OCI-LY1 (cell line): ENCODE measurements at regions not wholly inside any gene's neighbourhood (a gene's known extent, or its start where the extent isn't known, plus 50 kb on each side); places are given as distances from the start of the nearest gene placed in this dataset.
"Not testable (repeated sequence)": the region's sequence is repeated elsewhere in the genome, so short reads cannot be mapped to it uniquely, and the experiment has no call there.

Source experiments
- H2AFZ ChIP-seq: fragments of 200-600 bp; sonication (generic), shearing (Covaris generic); 2 replicates; pipeline ENCODE4 v1.6.0; 2014; ENCODE audit warnings: antibody characterized with exemption, mild to moderate bottlenecking, low read length
- H3F3A ChIP-seq: fragments of 200-600 bp; sonication (generic), shearing (Covaris generic); 2 replicates; pipeline ENCODE4 v1.6.0; 2014; ENCODE audit warnings: mild to moderate bottlenecking, antibody characterized with exemption, low read length, moderate library complexity; ENCODE audit not compliant: insufficient read depth
- H3K27ac ChIP-seq: fragments of 200-600 bp; sonication (generic); 2 replicates; pipeline ENCODE4 v1.5.1; 2014; ENCODE audit warnings: low read length, mixed run types, mild to moderate bottlenecking, low read depth; ENCODE audit not compliant: poor library complexity, severe bottlenecking
- H3K27me3 ChIP-seq: fragments of 200-600 bp; sonication (generic); 2 replicates; pipeline ENCODE4 v1.6.0; 2014; ENCODE audit warnings: antibody characterized with exemption, mild to moderate bottlenecking, low read length, moderate library complexity; ENCODE audit not compliant: insufficient read depth
- H3K36me3 ChIP-seq: fragments of 200-600 bp; sonication (generic); 2 replicates; pipeline ENCODE4 v1.6.1; 2014; ENCODE audit warnings: mild to moderate bottlenecking, antibody characterized with exemption, low read length, moderate library complexity, mixed read lengths; ENCODE audit not compliant: insufficient read depth
- H3K4me1 ChIP-seq: fragments of 200-600 bp; sonication (generic); 2 replicates; pipeline ENCODE4 v1.5.1; 2014; ENCODE audit warnings: mild to moderate bottlenecking, low read length, moderate library complexity; ENCODE audit not compliant: insufficient read depth, severe bottlenecking
- H3K4me2 ChIP-seq: fragments of 200-600 bp; sonication (generic), shearing (Covaris generic); 2 replicates; pipeline ENCODE4 v1.6.1; 2014; ENCODE audit warnings: low read length
- H3K4me3 ChIP-seq: fragments of 200-600 bp; sonication (generic); 2 replicates; pipeline ENCODE4 v1.5.1; 2014; ENCODE audit warnings: low read length, low read depth, mild to moderate bottlenecking, mixed read lengths; ENCODE audit not compliant: poor library complexity, severe bottlenecking
- H3K79me2 ChIP-seq: fragments of 200-600 bp; shearing (Covaris generic); 2 replicates; pipeline ENCODE4 v1.6.1; 2016; ENCODE audit warnings: mixed run types, low read length, mixed read lengths; ENCODE audit not compliant: insufficient read depth
- H3K9ac ChIP-seq: fragments of 200-600 bp; sonication (generic), shearing (Covaris generic); 2 replicates; pipeline ENCODE4 v1.6.1; 2014; ENCODE audit warnings: mild to moderate bottlenecking, low read length, mixed read lengths
- H3K9me2 ChIP-seq: fragments of 200-600 bp; sonication (generic), shearing (Covaris generic); 2 replicates; pipeline ENCODE4 v1.6.1; 2014; ENCODE audit warnings: low read depth, mild to moderate bottlenecking, low read length, mixed read lengths
- H3K9me3 ChIP-seq: fragments of 200-600 bp; shearing (Covaris generic); 2 replicates; pipeline ENCODE4 v1.6.1; 2014; ENCODE audit warnings: low read length, mixed read lengths
- H4K20me1 ChIP-seq: fragments of 200-600 bp; sonication (generic), shearing (Covaris generic); 2 replicates; pipeline ENCODE4 v1.6.0; 2016; ENCODE audit warnings: mild to moderate bottlenecking, low read length; ENCODE audit not compliant: insufficient read depth
- CTCF ChIP-seq: fragments of 200-600 bp; sonication (generic), shearing (Covaris generic); IDR thresholded peaks from 2 replicates; pipeline ENCODE4 v1.5.1; 2017; ENCODE audit warnings: mild to moderate bottlenecking, antibody characterized with exemption, low read length, moderate library complexity, mixed read lengths
- EZH2 ChIP-seq: fragments of 200-600 bp; sonication (generic), shearing (Covaris generic); IDR thresholded peaks from 2 replicates; pipeline ENCODE4 v1.8.0; 2017; ENCODE audit warnings: borderline replicate concordance, mixed run types, mild to moderate bottlenecking, antibody characterized with exemption, low read length, moderate library complexity, mixed read lengths

DNA sequence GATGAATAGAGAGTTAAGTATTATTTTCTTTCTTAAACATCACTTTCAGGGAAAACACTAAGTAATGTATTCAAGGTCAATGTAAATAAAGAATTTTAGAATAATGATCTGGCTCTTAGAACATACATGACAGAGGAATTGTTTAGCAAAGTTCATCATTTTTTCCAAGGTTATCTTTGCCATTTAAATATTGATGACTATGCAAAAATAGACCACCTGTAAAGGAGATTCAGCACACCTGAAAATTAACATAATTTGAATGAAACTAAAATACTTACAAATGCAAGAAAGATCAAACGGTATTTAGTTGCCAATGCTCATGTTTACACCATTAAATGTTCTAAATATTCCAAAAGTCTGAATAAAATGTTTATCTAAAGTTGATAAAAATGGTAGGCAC is 782.6 kb upstream of the CHORDC1 start:
- Histone ChIP-seq H3F3A (no peaks in the 10 kb centered on the region), H3K9me2 (no peaks in the 10 kb centered on the region)

DNA sequence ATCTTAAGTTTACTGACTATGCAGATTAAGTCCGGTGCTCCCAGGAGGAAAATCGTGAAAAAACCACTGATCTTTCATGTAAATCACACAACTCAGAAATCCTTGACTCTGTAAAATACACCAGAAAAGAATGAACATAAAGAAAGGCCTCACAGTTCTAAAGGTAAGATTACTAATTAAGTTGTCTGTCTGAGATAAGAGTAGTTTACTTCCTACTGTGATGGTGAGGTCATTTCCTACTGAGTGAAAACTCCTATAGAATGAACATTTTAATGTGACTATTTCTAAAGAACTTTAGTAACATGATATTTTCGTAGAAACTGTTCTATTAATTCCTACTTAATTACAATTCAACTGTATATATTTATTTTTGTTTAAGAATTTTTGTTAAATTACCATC is 774.4 kb upstream of the CHORDC1 start:
- Histone ChIP-seq H3K9me3 (no peaks in the 10 kb centered on the region), H3K4me3 (no peak overlapping the region), H3K27ac (no peak overlapping the region), H3K36me3 (no peaks in the 10 kb centered on the region), H3K9me2 (no peaks in the 10 kb centered on the region), H3K27me3 (no peaks in the 10 kb centered on the region), H3K79me2 (no peaks in the 10 kb centered on the region), H4K20me1 (no peaks in the 10 kb centered on the region), H3K4me1 (no peaks in the 10 kb centered on the region), H3K4me2 (no peak overlapping the region), H2AFZ (no peak overlapping the region), H3K9ac (no peak overlapping the region), H3F3A (no peaks in the 10 kb centered on the region)
- TF ChIP-seq EZH2: no peak
- no peak for TF ChIP-seq CTCF

More for the DNA sequence above, 782.6 kb upstream of the CHORDC1 start:
- TF ChIP-seq CTCF (no peak), EZH2 (no peak)
- H3K9me3 ChIP-seq: no peaks in the 10 kb centered on the region
- no peak overlapping the region for H3K27ac ChIP-seq
- no peak overlapping the region for H3K4me3 ChIP-seq
- no peaks in the 10 kb centered on the region for H3K36me3 ChIP-seq
- no peak overlapping the region for H3K9ac ChIP-seq
- H3K27me3 ChIP-seq: no peaks in the 10 kb centered on the region
- no peaks in the 10 kb centered on the region for H3K4me1 ChIP-seq
- H3K79me2 ChIP-seq: no peaks in the 10 kb centered on the region
- H3K4me2 ChIP-seq: no peak overlapping the region
- H4K20me1 ChIP-seq: no peaks in the 10 kb centered on the region
- no peak overlapping the region for H2AFZ ChIP-seq

DNA sequence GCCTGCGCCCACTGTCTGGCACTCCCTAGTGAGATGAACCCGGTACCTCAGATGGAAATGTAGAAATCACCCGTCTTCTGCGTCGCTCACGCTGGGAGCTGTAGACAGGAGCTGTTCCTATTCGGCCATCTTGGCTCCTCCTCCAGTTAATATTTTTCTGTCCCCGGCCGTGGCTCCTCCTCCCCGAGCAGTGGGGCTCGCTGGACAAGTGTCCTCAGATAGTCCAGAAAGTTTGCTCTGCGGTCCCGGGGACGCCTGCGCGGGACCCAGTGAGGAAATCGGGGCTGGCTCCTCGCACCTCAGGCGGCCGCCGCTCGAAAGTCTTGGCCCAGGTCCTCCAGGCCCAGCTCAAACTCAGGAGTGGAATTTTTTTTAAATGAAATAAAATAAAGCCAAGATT is 749.3 kb upstream of the CHORDC1 start:
- not testable (repeated sequence) for H3K4me2 ChIP-seq, H3K27me3 ChIP-seq, H3K79me2 ChIP-seq, H3F3A ChIP-seq, H3K27ac ChIP-seq, H3K36me3 ChIP-seq, H3K9me2 ChIP-seq, H3K4me1 ChIP-seq, H2AFZ ChIP-seq, H3K9me3 ChIP-seq, H4K20me1 ChIP-seq, H3K9ac ChIP-seq, H3K4me3 ChIP-seq

- TF ChIP-seq EZH2 (no peak), CTCF (no peak)
- no peak overlapping the region for H3K4me2 ChIP-seq
- H3K27ac ChIP-seq: no peak overlapping the region
- H3K27me3 ChIP-seq: no peaks in the 10 kb centered on the region
- no peaks in the 10 kb centered on the region for H3K79me2 ChIP-seq
- no peak overlapping the region for H3K9ac ChIP-seq
- no peaks in the 10 kb centered on the region for H3K36me3 ChIP-seq
- H3K9me3 ChIP-seq: no peaks in the 10 kb centered on the region
- no peaks in the 10 kb centered on the region for H3F3A ChIP-seq
- H3K9me2 ChIP-seq: no peaks in the 10 kb centered on the region
- H4K20me1 ChIP-seq: no peaks in the 10 kb centered on the region
- no peak overlapping the region for H3K4me3 ChIP-seq
- H2AFZ ChIP-seq: no peak overlapping the region
- H3K4me1 ChIP-seq: no peaks in the 10 kb centered on the region
These were observed 725.1 kb upstream of the CHORDC1 start for GRCh38 chr11:90947930-90948329.
